IMR-90 (cell line): ENCODE measurements at regions not wholly inside any gene's neighbourhood (a gene's known extent, or its start where the extent isn't known, plus 50 kb on each side); places are given as distances from the start of the nearest gene placed in this dataset.
"Not testable (repeated sequence)": the region's sequence is repeated elsewhere in the genome, so short reads cannot be mapped to it uniquely, and the experiment has no call there.

Source experiments
- ATAC-seq: fragments of 200-7000 bp; cut with Tn5 transposase; 2 replicates; pipeline ENCODE4 v1.9.1; 2020; ENCODE audit warnings: low read depth, mild to moderate bottlenecking, moderate library complexity
- BruUV-seq: library from RNA; stranded (reverse); fragments of 400-500 nt; replicated peaks from 2 replicates; lab custom pipeline; 2021; lab: Mats Ljungman, UMichigan
- CTCF ChIA-PET: fragments of 300-600 bp; formaldehyde crosslinking; extraction: SDS; loops from one replicate; lab custom pipeline; 2021; ENCODE audit warnings: antibody characterized with exemption; lab: Yijun Ruan, JAX
- POLR2A ChIA-PET: fragments of 300-600 bp; sonication (Branson Sonifier 250); formaldehyde crosslinking; loops from one replicate; lab custom pipeline; 2022; ENCODE audit warnings: antibody characterized with exemption; ENCODE audit not compliant: unreplicated experiment; lab: Charles Lee
- DNase-seq: peaks from one replicate; pipeline ENCODE4 v3.0.0; 2013
- H2AFZ ChIP-seq: replicated peaks from 2 replicates; pipeline ENCODE3; 2013; ENCODE audit warnings: low read length, mild to moderate bottlenecking; ENCODE audit not compliant: poor library complexity
- H2AK5ac ChIP-seq: 2 replicates; pipeline ENCODE4 v1.6.1; 2013; ENCODE audit warnings: low read depth, low read length, inconsistent platforms
- H2AK9ac ChIP-seq: replicated peaks from 2 replicates; pipeline ENCODE3; 2013; ENCODE audit warnings: mild to moderate bottlenecking, low read depth, low read length, moderate library complexity; ENCODE audit not compliant: poor library complexity
- H2BK120ac ChIP-seq: 2 replicates; pipeline ENCODE4 v1.6.1; 2013; ENCODE audit warnings: low read depth, low read length, inconsistent platforms
- H2BK15ac ChIP-seq: 3 replicates; pipeline ENCODE4 v1.6.1; 2013; ENCODE audit warnings: low read depth, low read length, inconsistent platforms
- H2BK20ac ChIP-seq: 2 replicates; pipeline ENCODE4 v1.6.1; 2013; ENCODE audit warnings: low read depth, mild to moderate bottlenecking, inconsistent platforms, low read length, moderate library complexity
- H2BK5ac ChIP-seq: 2 replicates; pipeline ENCODE4 v1.6.1; 2013; ENCODE audit warnings: mild to moderate bottlenecking, low read depth, low read length, inconsistent platforms; ENCODE audit not compliant: poor library complexity, severe bottlenecking
- H3K14ac ChIP-seq: replicated peaks from 2 replicates; pipeline ENCODE4 v1.6.1; 2013; ENCODE audit warnings: low read depth, low read length, inconsistent platforms
- H3K18ac ChIP-seq: 2 replicates; pipeline ENCODE4 v1.6.1; 2013; ENCODE audit warnings: low read depth, low read length, control low read depth
- H3K23ac ChIP-seq: 2 replicates; pipeline ENCODE4 v1.6.1; 2013; ENCODE audit warnings: low read depth, low read length, inconsistent platforms
- H3K27ac ChIP-seq: 2 replicates; pipeline ENCODE4 v1.5.1; 2013; ENCODE audit warnings: mild to moderate bottlenecking, control low read depth, low read length; ENCODE audit not compliant: insufficient read depth
- H3K27me3 ChIP-seq: 2 replicates; pipeline ENCODE4 v1.6.1; 2013; ENCODE audit warnings: low read length; ENCODE audit not compliant: control insufficient read depth, insufficient read depth
- H3K36me3 ChIP-seq: 2 replicates; pipeline ENCODE4 v1.6.1; 2013; ENCODE audit warnings: low read length, mixed read lengths; ENCODE audit not compliant: control insufficient read depth, insufficient read depth
- H3K4ac ChIP-seq: 2 replicates; pipeline ENCODE4 v1.6.1; 2013; ENCODE audit warnings: low read depth, low read length, inconsistent platforms
- H3K4me1 ChIP-seq: 2 replicates; pipeline ENCODE4 v1.6.1; 2013; ENCODE audit warnings: low read length, mixed read lengths; ENCODE audit not compliant: control insufficient read depth, insufficient read depth
- H3K4me2 ChIP-seq: 2 replicates; pipeline ENCODE4 v1.6.1; 2013; ENCODE audit warnings: low read depth, mild to moderate bottlenecking, control low read depth, low read length, moderate library complexity
- H3K4me3 ChIP-seq: 2 replicates; pipeline ENCODE4 v1.5.1; 2013; ENCODE audit warnings: low read depth, mild to moderate bottlenecking, control low read depth, low read length, moderate library complexity; ENCODE audit not compliant: insufficient read depth
- H3K56ac ChIP-seq: 2 replicates; pipeline ENCODE4 v1.6.1; 2013; ENCODE audit warnings: low read length, inconsistent platforms; ENCODE audit not compliant: insufficient read depth; ENCODE audit errors: extremely low read depth
- H3K79me1 ChIP-seq, 2 experiments: 2 replicates each; pipeline ENCODE4 v1.6.1; 2013; ENCODE audit warnings: low read length in 2 of 2, inconsistent platforms in 1 of 2, low read depth in 1 of 2
- H3K9ac ChIP-seq: 2 replicates; pipeline ENCODE4 v1.6.1; 2013; ENCODE audit warnings: low read depth, low read length, control low read depth
- H3K9me1 ChIP-seq: 2 replicates; pipeline ENCODE4 v1.6.1; 2013; ENCODE audit warnings: low read length, inconsistent platforms; ENCODE audit not compliant: insufficient read depth
- H3K9me3 ChIP-seq: 2 replicates; pipeline ENCODE4 v1.6.1; 2013; ENCODE audit warnings: low read length; ENCODE audit not compliant: control insufficient read depth, insufficient read depth
- H4K20me1 ChIP-seq: 2 replicates; pipeline ENCODE4 v1.6.1; 2013; ENCODE audit warnings: low read length, inconsistent platforms; ENCODE audit not compliant: insufficient read depth
- H4K5ac ChIP-seq: 2 replicates; pipeline ENCODE4 v1.6.1; 2013; ENCODE audit warnings: mild to moderate bottlenecking, low read depth, low read length, control low read depth
- H4K8ac ChIP-seq, 2 experiments: 2 replicates each; pipeline ENCODE4 v1.6.1; 2013; ENCODE audit warnings: low read depth in 2 of 2, low read length in 2 of 2, control low read depth in 1 of 2, inconsistent platforms in 1 of 2
- H4K91ac ChIP-seq: 2 replicates; pipeline ENCODE4 v1.6.1; 2013; ENCODE audit warnings: low read depth, low read length, inconsistent platforms; ENCODE audit not compliant: insufficient read depth
- WGBS, 2 experiments: methylation state at CpG; one replicate each; pipeline versions ENCODE4 v1.1.5 to v1.1.7; 2013; ENCODE audit warnings: missing lambda C conversion rate in 2 of 2; ENCODE audit not compliant: insufficient read length in 1 of 2; ENCODE audit errors: extremely low coverage in 2 of 2; 5-methylcytosine and 5-hydroxymethylcytosine counted together
- dilution Hi-C: fragments of 300-500 bp; cut with HindIII; formaldehyde crosslinking; loops from one replicate; pipeline ENCODE4 v1.14.3; 2018; ENCODE audit warnings: low sequenced_read_pairs; ENCODE audit not compliant: unreplicated experiment
- in situ Hi-C: fragments of 300-500 bp; cut with MboI; formaldehyde crosslinking; loops from 3 replicates; pipeline ENCODE4 v1.14.3; 2019; ENCODE audit warnings: low sequenced_read_pairs, inconsistent platforms, mixed read lengths
- intact Hi-C: fragments of 100-400 bp; cut with micrococcal nuclease; formaldehyde crosslinking; loops from 2 replicates; pipeline ENCODE4 v1.10.0; 2022

GRCh38 chr7:411116-411515 lies 108.5 kb downstream of the PDGFA start:
- BruUV-seq, dilution Hi-C loops, H4K5ac ChIP-seq, H2AK9ac ChIP-seq, H3K9me3 ChIP-seq, H3K14ac ChIP-seq, H3K18ac ChIP-seq, H4K8ac ChIP-seq, H3K4ac ChIP-seq, H2BK20ac ChIP-seq, H2BK120ac ChIP-seq, H3K4me1 ChIP-seq, ATAC-seq, H3K36me3 ChIP-seq, H4K20me1 ChIP-seq, POLR2A ChIA-PET, DNase-seq, in situ Hi-C loops, H3K56ac ChIP-seq, intact Hi-C loops, H3K4me2 ChIP-seq, H4K91ac ChIP-seq, H2BK15ac ChIP-seq, H2BK5ac ChIP-seq, H3K79me1 ChIP-seq, H3K9ac ChIP-seq, H2AFZ ChIP-seq, H3K4me3 ChIP-seq, H3K9me1 ChIP-seq, H3K23ac ChIP-seq, H3K27ac ChIP-seq, H2AK5ac ChIP-seq, CTCF ChIA-PET: not testable (repeated sequence)
- WGBS, 2 experiments: no CpG with 5 or more reads among the region's 24 CpGs
- H3K27me3 ChIP-seq: peaks cover 33% of the 10 kb centered on the region
